Vagina (tissue), 2 donors: ENCODE measurements at regions not wholly inside any gene's neighbourhood (a gene's known extent, or its start where the extent isn't known, plus 50 kb on each side); places are given as distances from the start of the nearest gene placed in this dataset.

Source experiments
- DNase-seq, 2 donors: peaks; one replicate each; pipeline ENCODE4 v3.0.0-alpha.2; 2017; ENCODE audit errors: extremely low spot score in 2 of 2
- H3K27ac ChIP-seq: fragments of 200-600 bp; sonication (generic); one replicate; pipeline ENCODE4 v1.5.1; 2019
- H3K27me3 ChIP-seq: fragments of 200-600 bp; sonication (generic); one replicate; pipeline ENCODE4 v1.5.1; 2019
- H3K36me3 ChIP-seq, 2 donors: fragments of 200-600 bp; sonication (generic); one replicate each; pipeline ENCODE4 v1.5.1; 2017 to 2019
- H3K4me1 ChIP-seq: fragments of 200-600 bp; sonication (generic); one replicate; pipeline ENCODE4 v1.5.1; 2019
- H3K4me3 ChIP-seq, 2 donors: fragments of 200-600 bp; sonication (generic); 1 replicate in 1 of 2; 2 replicates in 1 of 2; pipeline ENCODE4 v1.5.1; 2016 to 2019
- H3K9me3 ChIP-seq: fragments of 200-600 bp; sonication (generic); one replicate; pipeline ENCODE4 v1.5.1; 2019
- CTCF ChIP-seq, 3 experiments: fragments of 450-650 bp in 2 of 3; fragments of 200-600 bp in 1 of 3; sonication (generic) in 1 of 3; IDR thresholded peaks; one replicate each; pipeline ENCODE4 v1.5.1; 2017 to 2019; ENCODE audit warnings: antibody characterized with exemption in 3 of 3, mild to moderate bottlenecking in 2 of 3, moderate library complexity in 2 of 3
- POLR2A ChIP-seq, 2 donors: fragments of 450-650 bp; IDR thresholded peaks; one replicate each; pipeline ENCODE4 v1.6.1; 2017; ENCODE audit warnings: antibody characterized with exemption in 2 of 2, mild to moderate bottlenecking in 2 of 2, moderate library complexity in 2 of 2
- POLR2AphosphoS5 ChIP-seq, 2 donors: sonication (generic); formaldehyde crosslinking; IDR thresholded peaks; one replicate each; pipeline ENCODE4 v1.9.0; 2017; ENCODE audit warnings: antibody characterized with exemption in 2 of 2, mild to moderate bottlenecking in 2 of 2, low read depth in 1 of 2; ENCODE audit not compliant: insufficient read depth in 1 of 2
- intact Hi-C: fragments of 100-400 bp; cut with DNase I; formaldehyde crosslinking; loops from one replicate; pipeline ENCODE4 v1.15.1; 2023

DNA sequence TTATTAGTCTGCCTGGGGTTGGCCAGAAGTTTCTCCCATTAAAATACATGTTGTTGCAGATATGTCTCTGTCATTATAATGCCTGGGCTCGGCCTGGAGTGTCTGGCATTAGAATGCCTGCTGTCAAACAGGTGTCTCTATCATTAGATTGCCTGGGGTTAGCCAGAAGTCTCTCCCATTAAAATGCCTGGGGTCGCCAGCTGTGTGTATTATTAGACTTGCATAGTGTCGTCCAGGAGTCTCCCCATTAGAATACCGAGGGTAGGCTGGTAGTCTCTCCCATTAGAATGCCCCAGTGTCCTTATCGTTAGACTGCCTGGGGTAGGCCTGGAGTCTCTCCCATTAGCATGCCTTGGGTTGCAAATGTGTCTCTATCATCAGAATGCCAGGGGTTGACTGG is 2270.8 kb downstream of the TP53TG3F start:
- no peaks in the 10 kb centered on the region for H3K9me3 ChIP-seq
- intact Hi-C loops = no loop called here
- TF ChIP-seq POLR2A (IDR thresholded peaks at IDR 0.05) (no peak), CTCF (IDR thresholded peaks at IDR 0.05) (no peak), POLR2AphosphoS5 (IDR thresholded peaks at IDR 0.05; ENCODE audit: insufficient read depth in 1 of 2, low read depth in 1 of 2) (no peak)
- H3K4me3 ChIP-seq = no peak overlapping the region
- no peaks in the 10 kb centered on the region for H3K27me3 ChIP-seq
- H3K4me1 ChIP-seq = no peaks in the 10 kb centered on the region
- no peaks in the 10 kb centered on the region for H3K36me3 ChIP-seq
- no peak overlapping the region for H3K27ac ChIP-seq
- peak; percentile 22 to 77 for DNase-seq

- Histone ChIP-seq H3K27me3 (no peaks in the 10 kb centered on the region), H3K9me3 (no peaks in the 10 kb centered on the region), H3K4me1 (no peaks in the 10 kb centered on the region), H3K36me3 (no peaks in the 10 kb centered on the region), H3K4me3 (no peak overlapping the region), H3K27ac (no peak overlapping the region)
- intact Hi-C loops = loop anchor here (2.0 kb wide), 1 partner anchor 73 kb away; no protein-coding TSS in a partner anchor
- TF ChIP-seq CTCF (IDR thresholded peaks at IDR 0.05) = no peak
- no peak for TF ChIP-seq POLR2A (IDR thresholded peaks at IDR 0.05)
- no peak for TF ChIP-seq POLR2AphosphoS5 (IDR thresholded peaks at IDR 0.05; ENCODE audit: insufficient read depth in 1 of 2, low read depth in 1 of 2)
- DNase-seq = peak; percentile 40 to 69
Observed at GRCh38 chr16:35731341-35732040, 2272.1 kb downstream of the TP53TG3F start.

GRCh38 chr16:35732046-35732810 is 2272.8 kb downstream of the TP53TG3F start:
- H3K4me3 ChIP-seq = no peak overlapping the region
- intact Hi-C loops = loop anchor here (2.0 kb wide), 1 partner anchor 73 kb away; no protein-coding TSS in a partner anchor
- DNase-seq = peak; percentile 58 to 69
- no peaks in the 10 kb centered on the region for H3K27me3 ChIP-seq
- no peak overlapping the region for H3K27ac ChIP-seq
- no peaks in the 10 kb centered on the region for H3K4me1 ChIP-seq
- no peak for TF ChIP-seq CTCF (IDR thresholded peaks at IDR 0.05)
- TF ChIP-seq POLR2A (IDR thresholded peaks at IDR 0.05) = no peak
- no peaks in the 10 kb centered on the region for H3K36me3 ChIP-seq
- no peaks in the 10 kb centered on the region for H3K9me3 ChIP-seq

- intact Hi-C loops = loop anchor here (2.0 kb wide), 1 partner anchor 75 kb away; no protein-coding TSS in a partner anchor
- DNase-seq = peak in 1 of 2 donors; percentile 58
- no peak overlapping the region for H3K4me3 ChIP-seq
- H3K4me1 ChIP-seq = no peaks in the 10 kb centered on the region
- H3K27me3 ChIP-seq = no peaks in the 10 kb centered on the region
- H3K9me3 ChIP-seq = no peaks in the 10 kb centered on the region
- TF ChIP-seq CTCF (IDR thresholded peaks at IDR 0.05) (no peak), POLR2A (IDR thresholded peaks at IDR 0.05) (no peak), POLR2AphosphoS5 (IDR thresholded peaks at IDR 0.05; ENCODE audit: insufficient read depth in 1 of 2, low read depth in 1 of 2) (no peak)
- no peaks in the 10 kb centered on the region for H3K36me3 ChIP-seq
- H3K27ac ChIP-seq = no peak overlapping the region
Observed at GRCh38 chr16:35733278-35733965, 2274.0 kb downstream of the TP53TG3F start.
